ENCODE measurements at regions not wholly inside any gene's neighbourhood (a gene's known extent, or its start where the extent isn't known, plus 50 kb on each side); places are given as distances from the start of the nearest gene placed in this dataset.

- H3K4me3 ChIP-seq (ENCODE audit: low read depth, low read length) = no peak overlapping the region
- TF ChIP-seq CTCF (IDR thresholded peaks at IDR 0.05; ENCODE audit: borderline replicate concordance, insufficient read depth, low read depth, low read length) = no peak
Observed at GRCh38 chr6:77036400-77036799, 426.9 kb downstream of the HTR1B start.

GRCh38 chr6:77034161-77034560, 429.1 kb downstream of the HTR1B start:
- no peak for TF ChIP-seq CTCF (IDR thresholded peaks at IDR 0.05; ENCODE audit: borderline replicate concordance, insufficient read depth, low read depth, low read length)
- no peak overlapping the region for H3K4me3 ChIP-seq (ENCODE audit: low read depth, low read length)

GRCh38 chr6:77030929-77031674, 432.2 kb downstream of the HTR1B start:
- H3K4me3 ChIP-seq (ENCODE audit: low read depth, low read length) = no peak overlapping the region
- TF ChIP-seq CTCF (IDR thresholded peaks at IDR 0.05; ENCODE audit: borderline replicate concordance, insufficient read depth, low read depth, low read length) = no peak

GRCh38 chr6:77026341-77026740, 436.9 kb downstream of the HTR1B start:
- no peak for TF ChIP-seq CTCF (IDR thresholded peaks at IDR 0.05; ENCODE audit: borderline replicate concordance, insufficient read depth, low read depth, low read length)
- no peak overlapping the region for H3K4me3 ChIP-seq (ENCODE audit: low read depth, low read length)

- no peak overlapping the region for H3K4me3 ChIP-seq (ENCODE audit: low read depth, low read length)
- TF ChIP-seq CTCF (IDR thresholded peaks at IDR 0.05; ENCODE audit: borderline replicate concordance, insufficient read depth, low read depth, low read length) = no peak
Observed at GRCh38 chr6:77025736-77026223, 437.5 kb downstream of the HTR1B start.

GRCh38 chr6:77021778-77022177, 441.5 kb downstream of the HTR1B start:
- no peak overlapping the region for H3K4me3 ChIP-seq (ENCODE audit: low read depth, low read length)
- no peak for TF ChIP-seq CTCF (IDR thresholded peaks at IDR 0.05; ENCODE audit: borderline replicate concordance, insufficient read depth, low read depth, low read length)

GRCh38 chr6:77021232-77021631, 442.1 kb downstream of the HTR1B start:
- TF ChIP-seq CTCF (IDR thresholded peaks at IDR 0.05; ENCODE audit: borderline replicate concordance, insufficient read depth, low read depth, low read length) = no peak
- H3K4me3 ChIP-seq (ENCODE audit: low read depth, low read length) = no peak overlapping the region

Measured in GM12875 (cell line).